K562 (cell line): ENCODE measurements at regions not wholly inside any gene's neighbourhood (a gene's known extent, or its start where the extent isn't known, plus 50 kb on each side); places are given as distances from the start of the nearest gene placed in this dataset.
"Not testable (repeated sequence)": the region's sequence is repeated elsewhere in the genome, so short reads cannot be mapped to it uniquely, and the experiment has no call there.

Source experiments
- KAT2B ChIP-seq: IDR thresholded peaks from one replicate; pipeline ENCODE4 v1.6.1; 2012; ENCODE audit warnings: low read depth, mild to moderate bottlenecking, control low read depth, inconsistent platforms, low read length, moderate library complexity
- TF ChIP-seq, protein P1 (sequence below): fragments of 150-350 bp; IDR thresholded peaks from 2 replicates; pipeline ENCODE4 v1.6.1; 2014; ENCODE audit warnings: low read depth, mild to moderate bottlenecking, low read length, borderline replicate concordance

DNA sequence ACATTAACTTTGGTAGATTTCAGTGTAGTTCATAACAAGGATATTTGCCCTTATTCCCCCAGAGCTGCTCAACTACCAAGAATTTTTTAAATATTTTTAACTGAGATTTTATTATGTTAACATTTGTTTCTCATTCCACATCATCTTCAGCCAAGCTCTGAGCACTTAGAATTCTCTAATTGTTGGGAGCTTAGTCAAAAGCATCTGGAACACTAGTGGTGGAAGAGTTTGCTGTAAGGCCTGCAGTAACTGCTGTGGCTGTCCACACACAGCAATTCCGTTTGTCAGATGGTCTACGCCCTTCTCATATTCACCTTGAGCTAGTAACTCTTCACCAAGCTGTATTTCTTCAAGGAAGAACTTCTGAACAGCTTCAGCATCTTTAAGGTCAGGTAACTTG is 75.0 kb upstream of the KCTD7 start:
- TF ChIP-seq, protein P1, sequence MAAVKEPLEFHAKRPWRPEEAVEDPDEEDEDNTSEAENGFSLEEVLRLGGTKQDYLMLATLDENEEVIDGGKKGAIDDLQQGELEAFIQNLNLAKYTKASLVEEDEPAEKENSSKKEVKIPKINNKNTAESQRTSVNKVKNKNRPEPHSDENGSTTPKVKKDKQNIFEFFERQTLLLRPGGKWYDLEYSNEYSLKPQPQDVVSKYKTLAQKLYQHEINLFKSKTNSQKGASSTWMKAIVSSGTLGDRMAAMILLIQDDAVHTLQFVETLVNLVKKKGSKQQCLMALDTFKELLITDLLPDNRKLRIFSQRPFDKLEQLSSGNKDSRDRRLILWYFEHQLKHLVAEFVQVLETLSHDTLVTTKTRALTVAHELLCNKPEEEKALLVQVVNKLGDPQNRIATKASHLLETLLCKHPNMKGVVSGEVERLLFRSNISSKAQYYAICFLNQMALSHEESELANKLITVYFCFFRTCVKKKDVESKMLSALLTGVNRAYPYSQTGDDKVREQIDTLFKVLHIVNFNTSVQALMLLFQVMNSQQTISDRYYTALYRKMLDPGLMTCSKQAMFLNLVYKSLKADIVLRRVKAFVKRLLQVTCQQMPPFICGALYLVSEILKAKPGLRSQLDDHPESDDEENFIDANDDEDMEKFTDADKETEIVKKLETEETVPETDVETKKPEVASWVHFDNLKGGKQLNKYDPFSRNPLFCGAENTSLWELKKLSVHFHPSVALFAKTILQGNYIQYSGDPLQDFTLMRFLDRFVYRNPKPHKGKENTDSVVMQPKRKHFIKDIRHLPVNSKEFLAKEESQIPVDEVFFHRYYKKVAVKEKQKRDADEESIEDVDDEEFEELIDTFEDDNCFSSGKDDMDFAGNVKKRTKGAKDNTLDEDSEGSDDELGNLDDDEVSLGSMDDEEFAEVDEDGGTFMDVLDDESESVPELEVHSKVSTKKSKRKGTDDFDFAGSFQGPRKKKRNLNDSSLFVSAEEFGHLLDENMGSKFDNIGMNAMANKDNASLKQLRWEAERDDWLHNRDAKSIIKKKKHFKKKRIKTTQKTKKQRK, result not testable (repeated sequence)
- not testable (repeated sequence) for TF ChIP-seq KAT2B
